Stomach (tissue), 8 donors: ENCODE measurements at regions not wholly inside any gene's neighbourhood (a gene's known extent, or its start where the extent isn't known, plus 50 kb on each side); places are given as distances from the start of the nearest gene placed in this dataset.
A peak's percentile ranks its signal among the peaks of the same experiment; 100 is the strongest.

Source experiments
- DNase-seq, 2 donors: peaks; one replicate each; pipeline versions ENCODE4 v3.0.0 to v3.0.0-alpha.2; 2013 to 2019
- H3K27ac ChIP-seq, 5 donors: fragments of 200-600 bp in 4 of 5; sonication (generic) in 4 of 5; one replicate each; pipeline ENCODE4 v1.5.1; 2013 to 2019; ENCODE audit warnings: mild to moderate bottlenecking in 1 of 5, moderate library complexity in 1 of 5
- H3K27me3 ChIP-seq, 3 donors: fragments of 200-600 bp; sonication (generic); one replicate each; pipeline ENCODE4 v1.5.1; 2017 to 2019; ENCODE audit warnings: mixed run types in 1 of 3
- H3K36me3 ChIP-seq, 4 donors: fragments of 200-600 bp; sonication (generic); 1 replicate in 3 of 4; 2 replicates in 1 of 4; pipeline ENCODE4 v1.5.1; 2016 to 2019
- H3K4me1 ChIP-seq, 4 donors: fragments of 200-600 bp; sonication (generic); one replicate each; pipeline ENCODE4 v1.5.1; 2016 to 2019
- H3K4me3 ChIP-seq, 4 donors: fragments of 200-600 bp; sonication (generic) in 3 of 4; one replicate each; pipeline ENCODE4 v1.5.1; 2016 to 2019; ENCODE audit warnings: mild to moderate bottlenecking in 1 of 4
- H3K9me3 ChIP-seq, 4 donors: fragments of 200-600 bp; sonication (generic); one replicate each; pipeline ENCODE4 v1.5.1; 2016 to 2019
- CTCF ChIP-seq, 7 experiments: fragments of 450-650 bp in 4 of 7; fragments of 200-600 bp in 3 of 7; sonication (generic) in 3 of 7; IDR thresholded peaks; one replicate each; pipeline ENCODE4 v1.5.1; 2016 to 2019; ENCODE audit warnings: antibody characterized with exemption in 7 of 7, control low read depth in 2 of 7, mild to moderate bottlenecking in 1 of 7
- EP300 ChIP-seq: sonication (generic); formaldehyde crosslinking; IDR thresholded peaks from one replicate; pipeline ENCODE4 v1.6.1; 2017; ENCODE audit warnings: antibody characterized with exemption
- POLR2A ChIP-seq, 4 donors: fragments of 450-650 bp; IDR thresholded peaks; one replicate each; pipeline ENCODE4 v1.6.1; 2016; ENCODE audit warnings: antibody characterized with exemption in 4 of 4, control low read depth in 2 of 4, mild to moderate bottlenecking in 1 of 4, moderate library complexity in 1 of 4
- POLR2AphosphoS5 ChIP-seq, 3 donors: sonication (generic); formaldehyde crosslinking; IDR thresholded peaks; one replicate each; pipeline ENCODE4 v1.6.1; 2016; ENCODE audit warnings: antibody characterized with exemption in 3 of 3
- WGBS, 5 donors: extraction: QIAGEN DNeasy Blood & Tissue Kit in 3 of 5; methylation state at CpG; one replicate each; pipeline versions ENCODE4 v1.1.5 to v1.1.7; 2013 to 2018; 5-methylcytosine and 5-hydroxymethylcytosine counted together
- intact Hi-C: fragments of 100-400 bp; cut with DNase I; formaldehyde crosslinking; loops from one replicate; pipeline ENCODE4 v1.15.1; 2023; ENCODE audit warnings: low total_unique reads
- donor health status: healthy with polysubstance abuse.
- donor health status: Bipolar disorder and iron deficiency.
- donor health status: healthy.

GRCh38 chr10:42924484-42924883, 141.9 kb downstream of the BMS1 start:
- H3K36me3 ChIP-seq, result no peaks in the 10 kb centered on the region
- H3K27ac ChIP-seq, result no peak overlapping the region
- DNase-seq, result no peak
- 74 to 79% (median 76%) methylated on average over 5 of the region's 5 CpGs for WGBS, 5 donors
- H3K4me3 ChIP-seq, result no peak overlapping the region
- intact Hi-C loops, result no loop called here
- H3K27me3 ChIP-seq, result peaks cover 0 to 29% (median 0%) of the 10 kb centered on the region in 3 donors
- peaks cover 0 to 11% (median 7%) of the 10 kb centered on the region in 4 donors for H3K9me3 ChIP-seq
- no peak for TF ChIP-seq POLR2AphosphoS5 (IDR thresholded peaks at IDR 0.05)
- no peak for TF ChIP-seq EP300
- TF ChIP-seq CTCF (IDR thresholded peaks at IDR 0.05), result no peak
- no peak for TF ChIP-seq POLR2A (IDR thresholded peaks at IDR 0.05)
- H3K4me1 ChIP-seq, result no peaks in the 10 kb centered on the region

GRCh38 chr10:42926843-42927242, 144.2 kb downstream of the BMS1 start:
- no peak for TF ChIP-seq POLR2AphosphoS5 (IDR thresholded peaks at IDR 0.05)
- TF ChIP-seq CTCF (IDR thresholded peaks at IDR 0.05), result no peak
- TF ChIP-seq EP300, result no peak
- Histone ChIP-seq H3K27me3 (peaks cover under 1 to 52% (median 2%) of the 10 kb centered on the region in 3 donors), H3K9me3 (peaks cover 0 to 9% (median 5%) of the 10 kb centered on the region in 4 donors), H3K36me3 (no peaks in the 10 kb centered on the region), H3K4me3 (no peak overlapping the region), H3K4me1 (no peaks in the 10 kb centered on the region), H3K27ac (no peak overlapping the region)
- intact Hi-C loops, result no loop called here
- 13 to 41% (median 35%) methylated on average over 3 to 6 of the region's 6 CpGs for WGBS, 5 donors
- DNase-seq, result peak in 1 of 2 donors; percentile 36

GRCh38 chr10:42928064-42928463, 145.5 kb downstream of the BMS1 start:
- TF ChIP-seq CTCF (IDR thresholded peaks at IDR 0.05) (no peak), POLR2AphosphoS5 (IDR thresholded peaks at IDR 0.05) (no peak), POLR2A (IDR thresholded peaks at IDR 0.05) (no peak), EP300 (no peak)
- intact Hi-C loops, result no loop called here
- DNase-seq, result no peak
- 74 to 92% (median 84%) methylated on average over 7 to 9 of the region's 9 CpGs for WGBS, 5 donors
- Histone ChIP-seq H3K36me3 (no peaks in the 10 kb centered on the region), H3K27ac (no peak overlapping the region), H3K4me3 (no peak overlapping the region), H3K4me1 (peaks cover 3 to 8% (median 7%) of the 10 kb centered on the region in 4 donors), H3K9me3 (no peaks in the 10 kb centered on the region), H3K27me3 (peaks cover 11 to 64% (median 12%) of the 10 kb centered on the region in 3 donors)

GRCh38 chr10:42929236-42929635, 146.6 kb downstream of the BMS1 start:
- Histone ChIP-seq H3K4me3 (no peak overlapping the region), H3K9me3 (no peaks in the 10 kb centered on the region), H3K27ac (no peak overlapping the region), H3K36me3 (no peaks in the 10 kb centered on the region), H3K4me1 (peaks cover 15 to 18% (median 18%) of the 10 kb centered on the region in 4 donors), H3K27me3 (peaks cover 12 to 76% (median 24%) of the 10 kb centered on the region in 3 donors)
- intact Hi-C loops, result no loop called here
- no peak for DNase-seq
- 92 to 98% (median 95%) methylated on average over 4 of the region's 4 CpGs for WGBS, 5 donors
- TF ChIP-seq POLR2A (IDR thresholded peaks at IDR 0.05) (no peak), CTCF (IDR thresholded peaks at IDR 0.05) (no peak), POLR2AphosphoS5 (IDR thresholded peaks at IDR 0.05) (no peak), EP300 (no peak)
